Loucy (cell line): ENCODE measurements at regions not wholly inside any gene's neighbourhood (a gene's known extent, or its start where the extent isn't known, plus 50 kb on each side); places are given as distances from the start of the nearest gene placed in this dataset.

Source experiments
- CTCF ChIP-seq: fragments of 200-600 bp; sonication (generic); conservative IDR thresholded peaks from 2 replicates; pipeline ENCODE4 v1.5.1; 2014; ENCODE audit warnings: mild to moderate bottlenecking, antibody characterized with exemption, low read length
- EZH2phosphoT487 ChIP-seq: fragments of 200-600 bp; IDR thresholded peaks from 2 replicates; pipeline ENCODE4 v1.6.1; 2018; ENCODE audit warnings: antibody characterized with exemption, mild to moderate bottlenecking, moderate library complexity, borderline replicate concordance

- TF ChIP-seq CTCF (no peak), EZH2phosphoT487 (no peak)
Measured at GRCh38 chr12:39199351-39199750, 243.6 kb downstream of the KIF21A start.
